Activated CD8-positive, alpha-beta memory T cell treated with anti-CD3 and anti-CD28 coated beads, Interleukin-2, amount 50 U/mL, for 24 hours (primary cell): ENCODE measurements at regions not wholly inside any gene's neighbourhood (a gene's known extent, or its start where the extent isn't known, plus 50 kb on each side); places are given as distances from the start of the nearest gene placed in this dataset.
"Not testable (repeated sequence)": the region's sequence is repeated elsewhere in the genome, so short reads cannot be mapped to it uniquely, and the experiment has no call there.

Experiments used
- DNase-seq: peaks from one replicate; pipeline ENCODE4 v3.0.0-alpha.2; 2020; ENCODE audit errors: extremely low read depth

DNA sequence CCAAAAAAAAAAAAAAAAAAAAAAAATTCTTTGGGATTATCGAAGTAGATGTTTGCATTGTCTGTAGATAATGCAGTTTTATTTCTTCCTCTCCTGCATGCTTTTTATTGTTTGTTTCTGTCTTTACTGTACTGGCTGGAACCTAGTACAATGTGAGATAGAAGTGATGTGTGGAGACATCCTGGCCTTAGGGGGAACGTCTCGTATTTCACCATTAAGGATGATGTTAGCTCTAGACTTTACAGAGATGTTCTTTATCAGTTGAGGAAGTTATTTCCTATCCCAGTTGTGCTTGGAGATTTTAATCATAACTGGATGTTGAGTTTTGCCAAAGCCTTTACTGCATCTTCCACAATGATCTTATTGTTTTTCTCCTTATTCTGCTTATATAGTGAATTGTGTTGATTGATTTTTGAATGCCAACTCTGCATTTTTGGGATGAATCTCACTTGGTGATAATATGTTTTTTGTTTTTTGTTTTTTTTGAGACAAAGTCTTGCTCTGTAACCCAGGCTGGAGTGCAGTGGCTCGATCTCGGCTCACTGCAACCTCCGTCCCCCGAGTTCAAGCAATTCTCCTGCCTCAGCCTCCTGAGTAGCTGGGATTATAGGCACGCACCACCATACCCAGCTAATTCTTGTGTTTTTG, 179.7 kb downstream of the LAT start:
- not testable (repeated sequence) for DNase-seq

DNA sequence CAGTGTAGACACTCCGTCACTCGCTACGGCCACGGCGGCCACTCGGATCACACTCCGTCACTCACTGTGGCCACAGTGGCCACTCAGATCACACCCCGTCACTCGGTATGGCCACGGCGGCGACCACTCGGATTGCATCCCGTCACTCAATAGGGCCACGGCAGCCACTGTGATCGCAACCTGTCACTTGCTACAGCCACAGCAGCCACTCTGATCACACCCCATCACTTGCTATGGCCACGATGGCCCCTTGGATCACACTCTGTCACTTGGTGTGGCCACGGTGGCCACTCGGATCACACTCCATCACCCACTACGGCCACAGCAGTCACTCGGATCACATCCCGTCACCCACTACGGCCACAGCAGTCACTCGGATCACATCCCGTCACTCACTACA, 175.3 kb downstream of the LAT start:
- not testable (repeated sequence) for DNase-seq

- not testable (repeated sequence) for DNase-seq
These were observed 174.8 kb downstream of the LAT start for GRCh38 chr16:29159603-29160002.

- DNase-seq = no peak
These were observed 173.9 kb downstream of the LAT start for GRCh38 chr16:29158785-29159184.

GRCh38 chr16:29158031-29158784, 173.4 kb downstream of the LAT start:
- DNase-seq = not testable (repeated sequence)

- DNase-seq = not testable (repeated sequence)
These were observed 172.4 kb downstream of the LAT start for GRCh38 chr16:29157051-29157923.

- DNase-seq = no peak
These were observed 171.7 kb downstream of the LAT start for GRCh38 chr16:29156511-29156910.

DNA sequence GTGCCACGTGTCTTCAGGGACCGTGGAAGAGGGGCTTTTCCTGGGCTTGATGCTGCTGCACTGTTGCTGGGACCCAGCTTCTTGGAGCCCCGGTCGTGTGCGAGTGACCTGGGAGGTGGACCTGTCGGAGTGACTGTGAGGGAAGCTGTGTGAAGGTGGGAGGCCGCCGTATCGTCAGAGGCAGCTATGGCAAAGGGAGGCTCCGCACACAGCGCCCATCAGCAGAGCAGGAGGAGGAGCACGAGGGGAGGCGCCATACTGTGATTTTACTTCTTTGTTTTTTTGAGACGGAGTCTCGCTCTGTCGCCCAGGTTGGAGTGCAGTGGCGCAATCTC, 171.0 kb downstream of the LAT start:
- not testable (repeated sequence) for DNase-seq

DNA sequence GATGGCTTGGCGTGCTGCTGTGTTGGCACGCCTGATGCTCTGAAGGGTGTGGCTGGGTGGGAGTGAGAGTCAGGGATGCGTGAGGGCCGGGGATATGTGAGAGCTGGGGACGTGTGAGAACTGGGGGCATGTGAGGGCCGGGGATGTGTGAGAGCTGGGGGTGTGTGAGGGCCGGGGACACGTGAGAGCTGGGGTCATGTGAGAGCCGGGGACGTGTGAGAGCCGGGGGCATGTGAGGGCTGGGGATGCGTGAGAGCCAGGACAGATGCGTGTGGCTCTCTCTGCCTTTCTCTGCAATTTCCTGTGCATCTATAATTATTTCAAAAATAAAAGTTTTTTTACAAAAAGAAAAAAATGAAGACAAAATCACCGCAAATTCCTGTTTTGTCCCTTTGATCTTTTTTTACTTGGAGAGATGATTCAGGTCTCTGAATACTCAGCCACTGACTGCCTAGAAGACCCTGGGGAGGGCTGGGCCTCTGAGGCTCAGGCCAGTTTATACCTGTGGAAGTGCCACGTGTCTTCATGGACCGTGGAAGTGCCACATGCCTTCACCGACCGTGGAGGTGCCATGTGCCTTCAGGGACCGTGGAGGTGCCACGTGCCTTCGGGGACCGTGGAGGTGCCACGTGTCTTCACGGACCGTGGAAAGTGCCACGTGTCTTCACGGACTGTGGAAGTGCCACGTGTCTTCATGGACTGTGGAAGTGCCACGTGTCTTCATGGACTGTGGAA, 170.4 kb downstream of the LAT start:
- DNase-seq = not testable (repeated sequence)

- no peak for DNase-seq
These were observed 169.8 kb downstream of the LAT start for GRCh38 chr16:29154676-29155121.

- no peak for DNase-seq
These were observed 169.2 kb downstream of the LAT start for GRCh38 chr16:29154088-29154487.

- DNase-seq = not testable (repeated sequence)
These were observed 168.5 kb downstream of the LAT start for GRCh38 chr16:29153307-29153706.

DNA sequence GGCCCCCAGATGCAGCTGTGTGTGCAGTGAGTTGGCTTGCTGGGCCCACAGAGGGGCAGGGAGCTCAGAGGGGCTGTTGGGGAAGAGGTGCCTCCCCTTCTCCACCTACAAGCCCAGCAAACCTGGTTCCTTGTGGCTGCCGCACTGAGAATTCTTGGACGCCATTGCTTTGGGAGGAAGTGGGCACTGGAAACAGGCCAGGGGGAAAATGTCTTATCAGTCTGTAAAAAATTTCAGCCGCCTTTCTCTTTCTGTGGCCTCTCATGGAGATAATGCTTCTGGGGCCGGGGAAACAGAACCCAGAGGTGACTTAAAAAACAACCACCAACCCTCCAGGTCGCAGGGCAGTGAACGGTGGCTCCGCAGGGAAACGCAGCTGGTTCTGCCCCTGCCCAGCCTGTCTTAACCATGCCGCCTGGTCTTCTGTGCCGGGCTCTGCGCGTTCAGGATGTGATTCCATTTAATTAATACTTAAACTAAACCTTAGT, 167.7 kb downstream of the LAT start:
- not testable (repeated sequence) for DNase-seq

- DNase-seq = no peak
These were observed 166.5 kb downstream of the LAT start for GRCh38 chr16:29151317-29151716.

DNA sequence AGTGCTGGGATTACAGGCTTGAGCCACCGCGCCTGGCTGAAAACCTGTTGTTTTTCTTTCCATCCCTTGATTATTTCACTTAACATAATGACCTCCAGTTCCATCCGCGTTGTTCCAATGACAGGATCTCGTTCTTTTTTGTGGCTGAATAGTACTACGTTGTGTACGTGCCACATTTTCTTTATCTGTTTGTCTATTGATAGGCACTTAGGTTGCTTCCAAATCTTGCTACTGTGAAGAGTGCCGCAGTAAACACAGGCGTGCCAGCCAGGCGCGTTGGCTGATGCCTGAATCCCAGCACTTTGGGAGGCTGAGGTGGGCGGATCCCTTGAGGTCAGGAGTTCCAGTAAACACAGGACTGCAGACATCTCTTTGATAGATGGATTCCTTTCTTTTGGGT, 165.1 kb downstream of the LAT start:
- DNase-seq = not testable (repeated sequence)

DNA sequence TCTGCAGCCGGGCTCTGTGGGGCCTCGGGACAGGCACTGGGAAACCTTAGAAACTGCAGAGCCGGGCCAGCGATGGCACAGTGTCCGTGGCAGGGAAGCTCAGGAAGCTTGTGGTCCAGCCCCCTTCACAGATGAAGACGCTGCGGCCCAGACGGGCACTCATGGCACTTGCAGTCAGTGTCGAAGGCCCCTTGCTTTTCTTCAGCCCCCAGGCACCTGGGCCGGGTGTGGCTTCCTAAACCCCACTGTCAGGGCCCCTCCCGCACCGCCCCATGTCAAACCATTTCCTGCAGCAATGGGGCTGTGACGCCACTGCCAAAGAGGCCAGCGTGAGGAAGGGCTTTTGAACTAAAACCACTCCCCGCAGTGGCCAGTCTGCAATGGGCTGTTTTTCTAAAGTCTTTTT, 164.0 kb downstream of the LAT start:
- DNase-seq = peak; percentile 5

- DNase-seq = no peak
These were observed 163.4 kb downstream of the LAT start for GRCh38 chr16:29148131-29148691.

DNA sequence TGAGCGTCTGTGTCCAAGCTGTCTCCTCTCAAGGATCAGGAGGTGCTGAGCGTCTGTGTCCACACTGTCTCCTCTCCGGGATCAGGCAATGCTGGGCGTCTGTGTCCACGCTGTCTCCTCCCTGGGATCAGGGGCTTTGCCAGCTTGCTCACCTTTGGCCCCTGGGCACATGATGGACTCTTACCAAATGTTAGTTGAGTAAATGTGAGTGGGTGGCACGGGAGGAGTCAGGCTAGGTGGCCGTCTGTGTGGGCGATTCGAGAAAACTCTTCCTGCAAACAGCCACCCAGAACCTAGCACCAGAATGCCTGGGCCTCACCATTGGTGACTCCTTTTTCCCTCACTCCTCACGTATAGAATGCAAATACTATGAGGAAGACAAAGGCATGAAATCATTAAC, 162.9 kb downstream of the LAT start:
- DNase-seq = not testable (repeated sequence)

GRCh38 chr16:29146808-29147643, 162.2 kb downstream of the LAT start:
- DNase-seq = not testable (repeated sequence)

DNA sequence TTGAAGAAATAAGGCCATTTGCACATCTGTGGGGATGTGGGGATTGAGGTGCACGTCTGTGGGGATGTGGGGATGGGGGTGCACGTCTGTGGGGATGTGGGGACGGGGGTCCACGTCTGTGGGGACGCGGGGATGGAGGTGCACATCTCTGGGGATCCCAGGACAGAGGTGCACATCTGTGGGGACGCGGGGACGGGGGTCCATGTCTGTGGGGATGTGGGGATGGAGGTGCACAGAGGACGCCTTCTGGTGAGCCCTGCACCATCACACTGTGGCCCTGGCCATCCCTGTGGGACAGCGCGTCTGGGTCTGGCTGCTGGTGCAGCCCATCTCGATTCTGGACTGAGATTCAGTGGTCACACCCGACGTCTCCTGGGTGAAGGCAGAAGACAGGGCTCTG, 161.4 kb downstream of the LAT start:
- no peak for DNase-seq
